GM18519 (cell line): ENCODE measurements at regions not wholly inside any gene's neighbourhood (a gene's known extent, or its start where the extent isn't known, plus 50 kb on each side); places are given as distances from the start of the nearest gene placed in this dataset.
"Not testable (repeated sequence)": the region's sequence is repeated elsewhere in the genome, so short reads cannot be mapped to it uniquely, and the experiment has no call there.

Source experiments
- ATAC-seq: cut with Tn5 transposase; IDR thresholded peaks from one replicate; pipeline ENCODE4 v1.9.1; 2021; ENCODE audit warnings: mild to moderate bottlenecking, moderate library complexity; ENCODE audit not compliant: unreplicated experiment, low FRiP score

DNA sequence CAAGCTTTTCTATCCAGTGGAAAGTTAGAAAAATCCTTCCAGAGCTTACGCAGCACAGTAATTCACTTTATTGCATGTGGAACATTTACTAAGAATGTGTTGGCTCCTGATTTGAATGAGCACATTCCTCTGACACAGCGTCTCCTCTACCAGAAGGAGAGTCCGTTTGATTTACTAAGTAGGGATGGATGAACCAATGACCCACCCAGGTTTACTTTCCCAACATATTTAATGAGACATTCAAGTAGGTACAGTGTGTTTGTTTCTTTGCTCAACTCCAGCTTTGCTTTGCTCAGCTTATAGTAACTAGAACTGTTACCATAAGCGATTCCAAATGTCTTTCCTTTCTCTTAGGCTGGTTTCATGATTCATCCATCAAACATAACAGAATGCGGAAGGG lies 161.7 kb downstream of the SMARCA1 start:
- no peak for ATAC-seq

- ATAC-seq = peak; percentile 84
These were observed 163.1 kb downstream of the SMARCA1 start for GRCh38 chrX:129360175-129360574.

- ATAC-seq = no peak
These were observed 164.0 kb downstream of the SMARCA1 start for GRCh38 chrX:129359269-129359668.

GRCh38 chrX:129357428-129357827 lies 165.9 kb downstream of the SMARCA1 start:
- ATAC-seq = not testable (repeated sequence)

DNA sequence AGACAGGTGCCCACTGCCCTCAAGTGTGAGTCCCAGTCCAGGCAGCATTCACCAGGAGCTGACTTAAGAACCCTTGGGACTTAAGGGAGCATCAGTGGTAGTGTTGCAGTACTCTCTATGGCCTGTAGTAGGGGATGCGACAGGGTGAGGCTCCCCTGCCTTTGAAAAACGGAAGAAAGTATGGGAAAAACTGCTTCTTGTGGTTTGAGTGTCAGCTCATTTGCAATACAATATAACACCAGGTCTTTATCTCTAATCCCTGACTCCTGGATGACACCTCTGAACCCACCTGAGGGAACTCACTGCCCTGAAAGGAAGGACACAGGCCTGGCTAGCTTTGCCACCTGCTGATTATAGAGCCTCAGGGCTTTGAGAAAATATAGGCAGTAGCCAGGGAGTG lies 176.0 kb downstream of the SMARCA1 start:
- no peak for ATAC-seq

- ATAC-seq = no peak
These were observed 176.7 kb downstream of the SMARCA1 start for GRCh38 chrX:129346574-129346973.

- not testable (repeated sequence) for ATAC-seq
These were observed 186.0 kb downstream of the SMARCA1 start for GRCh38 chrX:129337264-129337663.

DNA sequence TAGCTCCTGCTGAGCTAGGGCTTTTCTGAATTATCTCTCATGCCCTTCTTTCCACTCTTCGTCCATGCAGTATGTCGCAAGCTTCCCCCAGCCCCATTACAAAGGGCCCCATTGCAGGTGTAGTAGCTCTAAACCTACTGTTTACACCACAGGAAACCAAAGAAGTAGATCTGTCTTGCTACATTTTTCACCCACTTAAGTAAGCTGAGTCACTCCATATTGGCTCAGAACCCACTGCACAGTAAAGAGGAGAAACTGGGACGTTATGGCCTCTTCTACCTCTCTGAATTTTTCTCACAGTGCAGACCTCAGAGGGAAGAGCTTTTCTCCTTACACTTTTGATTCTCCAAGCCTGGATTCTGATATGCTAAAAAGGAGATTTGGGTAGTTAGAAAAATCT lies 200.2 kb downstream of the SMARCA1 start:
- ATAC-seq = no peak

DNA sequence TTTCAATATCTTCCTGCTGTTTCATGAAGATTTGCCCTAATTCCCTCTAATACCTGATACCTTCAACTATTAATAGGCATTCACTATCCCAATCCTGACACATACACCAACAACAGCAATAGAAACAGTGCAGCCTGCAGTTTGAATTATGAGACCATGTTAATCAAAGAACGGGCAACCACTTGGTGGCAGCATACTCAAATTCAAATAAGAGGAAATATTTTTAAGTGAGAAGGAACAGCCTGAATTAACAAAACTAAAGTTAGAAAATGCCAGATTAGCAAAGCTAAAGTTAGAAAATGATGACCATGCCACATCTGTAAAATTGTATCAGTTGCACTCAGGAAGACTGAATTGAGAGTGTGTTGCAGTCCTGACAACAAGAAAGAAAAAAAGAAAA lies 204.9 kb downstream of the SMARCA1 start:
- ATAC-seq = no peak

- ATAC-seq = no peak
These were observed 206.8 kb downstream of the SMARCA1 start for GRCh38 chrX:129316461-129316860.

DNA sequence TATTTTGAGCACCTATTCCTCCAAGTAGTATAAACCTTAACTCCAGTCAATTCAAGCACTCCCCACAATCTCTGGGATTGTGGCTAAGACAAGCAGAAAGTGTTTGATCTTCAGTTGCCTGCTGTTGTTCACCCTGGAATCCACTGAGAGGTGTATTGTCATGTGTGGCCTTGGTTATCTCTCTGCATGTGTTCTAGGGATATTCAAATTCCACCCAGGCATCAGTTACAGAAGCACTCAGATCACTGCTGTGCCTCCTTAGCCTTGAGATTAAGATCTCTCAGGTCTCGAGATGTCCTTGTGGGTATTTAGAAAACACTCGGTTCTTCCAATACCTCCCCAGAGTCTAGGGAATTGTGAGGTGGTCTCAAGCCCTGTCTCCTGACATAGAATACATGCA lies 213.3 kb downstream of the SMARCA1 start:
- ATAC-seq = no peak

DNA sequence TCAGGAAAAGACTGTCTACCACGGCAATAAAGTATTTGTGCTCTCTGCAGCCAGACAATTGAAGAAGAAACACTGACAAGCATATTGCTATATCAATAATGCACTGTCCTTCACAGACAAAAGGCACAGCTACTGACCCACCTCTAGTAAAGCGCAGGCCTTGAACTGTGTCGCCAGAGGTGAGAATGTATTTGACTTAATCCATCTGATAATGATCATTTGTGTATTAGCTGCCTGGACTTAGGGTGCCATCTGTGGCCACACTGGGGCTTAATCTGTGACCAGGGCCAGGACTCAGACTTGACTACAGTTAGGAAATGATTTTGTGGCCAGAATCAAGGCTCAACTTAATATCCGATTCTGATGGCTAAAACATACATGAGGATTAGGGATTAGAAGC lies 260.4 kb downstream of the SMARCA1 start:
- no peak for ATAC-seq

- ATAC-seq = not testable (repeated sequence)
These were observed 267.8 kb downstream of the SMARCA1 start for GRCh38 chrX:129255516-129255915.

GRCh38 chrX:129249563-129249962 lies 273.7 kb downstream of the SMARCA1 start:
- no peak for ATAC-seq

- ATAC-seq = no peak
These were observed 275.6 kb downstream of the SMARCA1 start for GRCh38 chrX:129247642-129248041.

DNA sequence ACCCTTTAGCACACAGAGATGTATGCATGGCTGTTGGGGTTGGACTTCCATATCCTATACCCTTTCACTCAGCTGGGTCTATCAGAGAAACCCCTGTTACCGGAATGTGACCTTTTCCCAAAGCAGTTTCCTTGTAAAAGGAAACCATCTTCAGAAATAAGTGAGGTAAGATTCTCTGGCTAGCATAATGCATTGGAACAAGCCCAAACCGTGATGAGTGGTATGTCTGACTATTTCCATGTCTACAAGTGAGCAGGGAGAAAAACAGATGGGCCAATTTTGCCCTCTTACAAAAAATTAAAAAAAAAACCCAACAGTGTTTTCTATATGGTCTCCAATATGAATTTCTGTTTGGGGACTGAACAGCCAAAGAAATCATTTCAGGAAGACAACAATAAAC lies 283.9 kb downstream of the SMARCA1 start:
- no peak for ATAC-seq

DNA sequence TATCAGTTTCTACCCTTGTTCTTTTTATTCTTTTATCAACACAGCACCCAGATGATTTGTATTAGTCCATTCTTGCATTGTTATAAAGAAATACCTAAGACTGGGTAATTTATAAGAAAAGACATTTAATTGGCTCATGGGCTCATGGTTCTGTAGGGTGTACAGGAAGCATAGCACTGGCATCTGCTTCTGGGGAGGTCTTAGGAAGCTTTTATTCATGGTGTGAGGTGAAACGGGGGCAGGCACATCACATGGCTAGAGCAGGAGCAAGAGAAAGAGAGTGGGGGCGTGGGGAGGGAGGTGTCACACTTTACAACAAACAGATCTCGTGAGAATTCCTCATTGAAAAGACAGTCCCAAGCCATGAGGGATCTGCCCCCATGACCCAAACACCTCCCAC lies 285.3 kb downstream of the SMARCA1 start:
- no peak for ATAC-seq

DNA sequence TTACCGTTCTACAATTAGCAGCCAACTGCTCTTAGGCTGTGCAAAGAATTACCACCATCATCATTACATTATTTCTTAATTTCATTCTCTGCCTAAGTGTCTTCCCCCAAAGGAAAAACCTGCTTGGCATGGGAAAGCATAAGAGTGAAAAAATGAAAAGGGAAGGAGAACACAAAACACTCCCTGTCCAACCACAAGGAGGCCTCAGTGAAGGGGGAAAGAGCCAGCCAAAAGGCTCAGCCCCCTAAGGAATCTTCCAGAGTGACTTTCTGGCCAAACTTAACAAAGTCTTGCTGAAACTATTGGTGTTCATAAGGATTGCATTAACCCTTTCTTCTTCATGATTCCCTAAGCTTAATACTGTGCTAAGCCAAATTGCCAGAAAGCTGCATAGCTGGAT lies 287.4 kb downstream of the SMARCA1 start:
- ATAC-seq = no peak

GRCh38 chrX:129233786-129234185 lies 289.5 kb downstream of the SMARCA1 start:
- ATAC-seq = no peak

- ATAC-seq = no peak
These were observed 292.3 kb downstream of the SMARCA1 start for GRCh38 chrX:129230850-129231512.

DNA sequence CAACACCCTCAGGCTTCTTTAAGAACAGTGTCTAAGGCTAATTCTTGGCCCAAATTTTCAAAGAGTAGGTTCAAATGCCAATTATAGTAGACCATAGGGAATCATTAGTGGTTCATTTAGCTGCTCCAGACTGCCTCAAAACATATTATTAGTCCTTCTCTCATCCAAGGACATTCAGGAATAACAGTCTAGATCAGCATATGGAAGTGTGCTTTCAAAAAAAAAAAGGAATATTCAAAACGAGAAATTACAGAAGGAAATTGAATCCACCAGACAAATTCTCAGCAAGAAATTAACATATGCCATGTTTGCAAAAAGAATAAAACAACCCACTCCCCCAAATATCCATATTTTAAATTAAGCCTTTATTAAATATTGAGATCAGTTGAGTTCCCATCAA lies 293.1 kb downstream of the SMARCA1 start:
- ATAC-seq = no peak

DNA sequence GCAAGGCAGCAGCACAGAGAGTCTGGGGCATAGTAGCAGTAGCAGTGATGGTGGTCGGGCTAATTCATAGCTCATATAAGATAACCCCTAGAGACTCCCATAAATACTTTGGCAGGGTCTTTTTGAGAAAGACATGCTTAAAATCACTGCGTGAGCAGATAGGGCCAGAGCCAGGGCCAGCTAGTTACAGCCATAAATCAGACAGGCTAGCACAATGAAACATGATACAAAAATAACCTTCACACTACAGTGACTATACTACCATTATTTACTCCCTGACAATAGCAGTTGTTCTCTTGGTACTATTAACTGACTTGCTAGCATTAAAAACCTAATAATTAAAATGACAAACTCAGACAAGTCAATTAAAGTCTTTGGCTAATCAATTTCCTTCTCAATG lies 295.9 kb downstream of the SMARCA1 start:
- no peak for ATAC-seq

DNA sequence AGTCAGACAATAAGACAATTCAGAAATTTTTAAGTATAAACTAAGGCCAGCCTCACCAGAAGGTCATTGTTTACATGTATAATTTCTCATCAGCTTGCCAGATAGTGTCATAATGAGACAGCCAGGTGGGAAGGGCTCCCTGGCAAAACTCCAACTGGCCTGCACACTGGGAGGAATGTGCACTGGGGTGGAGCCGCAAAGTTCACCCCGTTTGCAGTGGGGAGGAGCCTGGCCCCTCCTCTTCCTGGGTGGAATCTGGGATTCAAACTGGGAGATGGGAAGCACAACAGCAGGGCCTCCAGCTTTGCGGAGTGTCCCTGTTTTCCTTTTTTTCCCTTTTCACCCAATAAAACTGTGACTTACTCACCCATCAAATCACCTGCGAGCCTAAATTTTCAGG lies 329.9 kb downstream of the SMARCA1 start:
- ATAC-seq = no peak
